ENCODE measurements at regions not wholly inside any gene's neighbourhood (a gene's known extent, or its start where the extent isn't known, plus 50 kb on each side); places are given as distances from the start of the nearest gene placed in this dataset.

GRCh38 chr2:195338856-195339255, 318.2 kb upstream of the SLC39A10 start:
- Histone ChIP-seq H3K9me3 (ENCODE audit: control insufficient read depth in 1 of 2, insufficient read depth in 1 of 2, low read depth in 1 of 2, low read length in 2 of 2) (no peaks in the 10 kb centered on the region), H3K36me3 (ENCODE audit: control insufficient read depth in 1 of 2, insufficient read depth in 2 of 2, low read length in 2 of 2) (no peaks in the 10 kb centered on the region), H3K9me2 (ENCODE audit: insufficient read depth) (no peaks in the 10 kb centered on the region), H3K27ac (ENCODE audit: low read depth, low read length) (no peak overlapping the region), H3K27me3 (ENCODE audit: insufficient read depth, low read length) (no peaks in the 10 kb centered on the region), H3K4me2 (ENCODE audit: low read length) (no peak overlapping the region), H2AFZ (ENCODE audit: low read depth, low read length, poor library complexity, severe bottlenecking) (no peak overlapping the region), H3K4me3 (replicated peaks in 1 of 2; ENCODE audit: low read depth in 1 of 2, low read length in 2 of 2) (no peak overlapping the region), H4K20me1 (ENCODE audit: insufficient read depth) (no peaks in the 10 kb centered on the region), H3K4me1 (ENCODE audit: control insufficient read depth in 1 of 2, insufficient read depth in 2 of 2, low read length in 2 of 2) (no peaks in the 10 kb centered on the region), H3K9ac (ENCODE audit: low read length) (no peak overlapping the region), H3K79me2 (ENCODE audit: insufficient read depth, low read length) (no peaks in the 10 kb centered on the region)
- no TSS peak for BruUV-seq (replicated peaks)
- POLR2A ChIA-PET = no interaction called here
- no peak for TF ChIP-seq CBX3 (IDR thresholded peaks at IDR 0.05; ENCODE audit: low read depth)
- no peak for TF ChIP-seq REST (IDR thresholded peaks at IDR 0.05; ENCODE audit: low read depth)
- no peak for TF ChIP-seq FOSL1 (IDR thresholded peaks at IDR 0.05; ENCODE audit: low read depth)
- no peak for TF ChIP-seq ELF1 (IDR thresholded peaks at IDR 0.05; ENCODE audit: borderline replicate concordance, low read depth)
- RAD21 ChIA-PET (ENCODE audit: low non-redundant PET in 1 of 2, low total read pairs in 2 of 2, uncharacterized antibody in 2 of 2, unreplicated experiment in 2 of 2) = no interaction called here
- DNase-seq (ENCODE audit: low read depth, low spot score) (no peak), ATAC-seq (no peak)
- intact Hi-C loops (cut with micrococcal nuclease) = no loop called here
- CTCF ChIA-PET = no interaction called here

- ChIA-PET RAD21 (ENCODE audit: low non-redundant PET in 1 of 2, low total read pairs in 2 of 2, uncharacterized antibody in 2 of 2, unreplicated experiment in 2 of 2) (no interaction called here), CTCF (no interaction called here), POLR2A (no interaction called here)
- no peak overlapping the region for H2AFZ ChIP-seq (ENCODE audit: low read depth, low read length, poor library complexity, severe bottlenecking)
- ATAC-seq (no peak), DNase-seq (ENCODE audit: low read depth, low spot score) (no peak)
- H3K4me3 ChIP-seq (replicated peaks in 1 of 2; ENCODE audit: low read depth in 1 of 2, low read length in 2 of 2) = no peak overlapping the region
- intact Hi-C loops (cut with micrococcal nuclease) = no loop called here
- no peaks in the 10 kb centered on the region for H3K79me2 ChIP-seq (ENCODE audit: insufficient read depth, low read length)
- no peaks in the 10 kb centered on the region for H3K9me2 ChIP-seq (ENCODE audit: insufficient read depth)
- no peaks in the 10 kb centered on the region for H3K27me3 ChIP-seq (ENCODE audit: insufficient read depth, low read length)
- no TSS peak for BruUV-seq (replicated peaks)
- no peak overlapping the region for H3K27ac ChIP-seq (ENCODE audit: low read depth, low read length)
- no peaks in the 10 kb centered on the region for H3K9me3 ChIP-seq (ENCODE audit: control insufficient read depth in 1 of 2, insufficient read depth in 1 of 2, low read depth in 1 of 2, low read length in 2 of 2)
- H3K9ac ChIP-seq (ENCODE audit: low read length) = no peak overlapping the region
- H4K20me1 ChIP-seq (ENCODE audit: insufficient read depth) = no peaks in the 10 kb centered on the region
- H3K4me2 ChIP-seq (ENCODE audit: low read length) = no peak overlapping the region
- no peaks in the 10 kb centered on the region for H3K36me3 ChIP-seq (ENCODE audit: control insufficient read depth in 1 of 2, insufficient read depth in 2 of 2, low read length in 2 of 2)
- no peaks in the 10 kb centered on the region for H3K4me1 ChIP-seq (ENCODE audit: control insufficient read depth in 1 of 2, insufficient read depth in 2 of 2, low read length in 2 of 2)
- TF ChIP-seq CTCF (IDR thresholded peaks at IDR 0.05 in 2 of 3, conservative IDR thresholded peaks at IDR 0.05 in 1 of 3; ENCODE audit: borderline replicate concordance in 1 of 3, insufficient read depth in 1 of 3, low read depth in 2 of 3, low read length in 2 of 3) = no peak
- TF ChIP-seq RAD21 (IDR thresholded peaks at IDR 0.05; ENCODE audit: low read depth) = no peak
- TF ChIP-seq MAX (IDR thresholded peaks at IDR 0.05) = no peak
- no peak for TF ChIP-seq EGR1 (IDR thresholded peaks at IDR 0.05; ENCODE audit: low read depth)
- TF ChIP-seq EZH2 (IDR thresholded peaks at IDR 0.05) = no peak
- no peak for TF ChIP-seq YY1 (IDR thresholded peaks at IDR 0.05; ENCODE audit: extremely low read depth, insufficient replicate concordance, low read depth, low read length)
- TF ChIP-seq TCF7L2 (IDR thresholded peaks at IDR 0.05; ENCODE audit: borderline replicate concordance, extremely low read depth, insufficient read depth, insufficient read length) = no peak
- TF ChIP-seq ZBTB33 (IDR thresholded peaks at IDR 0.05; ENCODE audit: extremely low read depth, insufficient replicate concordance, low read length) = no peak
- TF ChIP-seq CEBPB (IDR thresholded peaks at IDR 0.05; ENCODE audit: low read depth) = no peak
Measured at GRCh38 chr2:195337597-195337996, 319.4 kb upstream of the SLC39A10 start.

Data from HCT116 (cell line).